K562 (cell line): ENCODE measurements at regions not wholly inside any gene's neighbourhood (a gene's known extent, or its start where the extent isn't known, plus 50 kb on each side); places are given as distances from the start of the nearest gene placed in this dataset.

Source experiments
- DDX20 ChIP-seq: fragments of 450-650 bp; IDR thresholded peaks from 2 replicates; pipeline ENCODE4 v1.6.1; 2016; ENCODE audit warnings: missing genetic modification characterization, low read depth, mild to moderate bottlenecking, missing compliant biosample characterization, moderate library complexity
- HLTF ChIP-seq: fragments of 450-650 bp; IDR thresholded peaks from 2 replicates; pipeline ENCODE4 v1.6.1; 2016
- NONO ChIP-seq, 2 experiments: fragments of 200-400 bp in 1 of 2; fragments of 450-650 bp in 1 of 2; formaldehyde crosslinking in 1 of 2; IDR thresholded peaks; 2 replicates each; pipeline ENCODE4 v1.6.1; 2017; ENCODE audit warnings: low read depth in 2 of 2, mild to moderate bottlenecking in 2 of 2, moderate library complexity in 2 of 2, low read length in 1 of 2
- REST ChIP-seq, 2 experiments: fragments of 450-650 bp; formaldehyde crosslinking in 1 of 2; IDR thresholded peaks; 2 replicates each; pipeline versions ENCODE4 v1.4.0 to v1.6.1; 2014 to 2020; ENCODE audit warnings: mild to moderate bottlenecking in 2 of 2, borderline replicate concordance in 1 of 2, low read depth in 1 of 2
- TFAM ChIP-seq: fragments of 250-450 bp; sonication (Bioruptor Pico); conservative IDR thresholded peaks from 2 replicates; pipeline ENCODE4 v1.5.0; 2021; ENCODE audit warnings: mild to moderate bottlenecking, moderate library complexity
- ZNF184 ChIP-seq: sonication (generic); formaldehyde crosslinking; IDR thresholded peaks from 2 replicates; pipeline ENCODE4 v1.5.0; 2020; ENCODE audit warnings: missing genetic modification reagents
- ZNF24 ChIP-seq: fragments of 450-650 bp; IDR thresholded peaks from 2 replicates; pipeline ENCODE4 v1.6.1; 2016
- ZNF407 ChIP-seq: fragments of 450-650 bp; IDR thresholded peaks from 2 replicates; pipeline ENCODE4 v1.6.1; 2016; ENCODE audit warnings: low read depth

- TF ChIP-seq ZNF407 (no peak), ZNF24 (no peak), ZNF184 (no peak), REST (IDR thresholded peaks at IDR 0.05; ENCODE audit: borderline replicate concordance) (peak; percentile 28; the same call in 1 of the 2 replicates), REST (CRISPR knock-in tag; IDR thresholded peaks at IDR 0.05; ENCODE audit: low read depth) (no peak), NONO (IDR thresholded peaks at IDR 0.05; ENCODE audit: low read depth in 2 of 2, low read length in 1 of 2) (no peak), TFAM (CRISPR knock-in tag) (no peak), HLTF (no peak), DDX20 (tag) (no peak)
These were observed 78.8 kb upstream of the GAREM1 start (continued) for GRCh38 chr18:32549248-32550110.
